ENCODE measurements at regions not wholly inside any gene's neighbourhood (a gene's known extent, or its start where the extent isn't known, plus 50 kb on each side); places are given as distances from the start of the nearest gene placed in this dataset.

GRCh38 chr4:53865054-53865453, 199.4 kb downstream of the CHIC2 start:
- DNase-seq = no peak

- DNase-seq = no peak
Measured at GRCh38 chr4:53863736-53864365, 200.6 kb downstream of the CHIC2 start.

- no peak for DNase-seq
Measured at GRCh38 chr4:53863158-53863557, 201.2 kb downstream of the CHIC2 start.

GRCh38 chr4:53861856-53862610, 202.4 kb downstream of the CHIC2 start:
- DNase-seq = peak; percentile 82

GRCh38 chr4:53859305-53859704, 205.1 kb downstream of the CHIC2 start:
- no peak for DNase-seq

- no peak for DNase-seq
Measured at GRCh38 chr4:53858744-53859143, 205.7 kb downstream of the CHIC2 start.

GRCh38 chr4:53855581-53856250, 208.7 kb downstream of the CHIC2 start:
- no peak for DNase-seq

GRCh38 chr4:53854991-53855568, 209.3 kb downstream of the CHIC2 start:
- DNase-seq = no peak

GRCh38 chr4:53852343-53852742, 212.1 kb downstream of the CHIC2 start:
- no peak for DNase-seq

GRCh38 chr4:53847965-53848364, 216.4 kb downstream of the CHIC2 start:
- DNase-seq = no peak

- no peak for DNase-seq
Measured at GRCh38 chr4:53844551-53844950, 219.9 kb downstream of the CHIC2 start.

GRCh38 chr4:53844133-53844532, 220.3 kb downstream of the CHIC2 start:
- no peak for DNase-seq

GRCh38 chr4:53841711-53842110, 222.7 kb downstream of the CHIC2 start:
- DNase-seq = no peak

- DNase-seq = no peak
Measured at GRCh38 chr4:53840643-53841042, 223.8 kb downstream of the CHIC2 start.

- peak; percentile 88 for DNase-seq
Measured at GRCh38 chr4:53833302-53834003, 231.0 kb downstream of the CHIC2 start.

- DNase-seq = no peak
Measured at GRCh38 chr4:53832549-53832948, 231.9 kb downstream of the CHIC2 start.

GRCh38 chr4:53830511-53830910, 233.9 kb downstream of the CHIC2 start:
- DNase-seq = peak; percentile 80

- no peak for DNase-seq
Measured at GRCh38 chr4:53821179-53821851, 230.0 kb upstream of the LNX1 start.

GRCh38 chr4:53818104-53818503, 226.8 kb upstream of the LNX1 start:
- no peak for DNase-seq

GRCh38 chr4:53816561-53816960, 225.3 kb upstream of the LNX1 start:
- no peak for DNase-seq

GRCh38 chr4:53815281-53815680, 224.0 kb upstream of the LNX1 start:
- no peak for DNase-seq

- no peak for DNase-seq
Measured at GRCh38 chr4:53813998-53814397, 222.7 kb upstream of the LNX1 start.

- no peak for DNase-seq
Measured at GRCh38 chr4:53810643-53811042, 219.4 kb upstream of the LNX1 start.
